GM18517 (cell line): ENCODE measurements at regions not wholly inside any gene's neighbourhood (a gene's known extent, or its start where the extent isn't known, plus 50 kb on each side); places are given as distances from the start of the nearest gene placed in this dataset.

Source experiments
- ATAC-seq: cut with Tn5 transposase; IDR thresholded peaks from one replicate; pipeline ENCODE4 v1.9.1; 2021; ENCODE audit warnings: mild to moderate bottlenecking, moderate library complexity; ENCODE audit not compliant: unreplicated experiment

DNA sequence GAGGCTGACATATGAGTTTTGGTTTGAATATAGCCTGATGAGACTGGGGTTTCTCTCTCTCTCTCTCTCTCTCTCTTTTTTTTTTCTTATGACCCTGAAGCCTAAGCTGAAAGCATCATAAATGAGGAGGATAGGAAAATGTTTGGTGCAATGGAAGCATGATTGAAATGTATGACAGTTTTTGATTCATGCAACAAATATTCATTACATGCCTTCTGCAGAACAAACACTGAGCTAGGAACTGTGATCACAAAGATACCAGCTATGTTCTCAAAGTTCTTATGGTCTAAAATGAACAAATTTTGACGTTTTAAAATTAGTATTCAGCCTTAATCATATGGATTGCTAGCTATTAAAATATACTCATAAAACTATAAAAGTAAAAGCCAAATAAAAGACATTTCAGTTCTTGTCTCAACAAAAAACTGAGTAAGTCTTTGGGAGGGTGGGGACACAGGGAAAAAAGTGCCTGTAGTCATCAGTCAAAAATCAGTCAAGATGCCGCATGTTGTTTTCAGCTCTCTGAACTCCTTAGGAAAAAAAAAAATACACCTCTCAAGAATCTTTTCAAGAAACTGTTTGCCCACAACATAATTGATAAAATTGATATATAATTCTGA lies 57.2 kb downstream of the NKX6-1 start:
- no peak for ATAC-seq

DNA sequence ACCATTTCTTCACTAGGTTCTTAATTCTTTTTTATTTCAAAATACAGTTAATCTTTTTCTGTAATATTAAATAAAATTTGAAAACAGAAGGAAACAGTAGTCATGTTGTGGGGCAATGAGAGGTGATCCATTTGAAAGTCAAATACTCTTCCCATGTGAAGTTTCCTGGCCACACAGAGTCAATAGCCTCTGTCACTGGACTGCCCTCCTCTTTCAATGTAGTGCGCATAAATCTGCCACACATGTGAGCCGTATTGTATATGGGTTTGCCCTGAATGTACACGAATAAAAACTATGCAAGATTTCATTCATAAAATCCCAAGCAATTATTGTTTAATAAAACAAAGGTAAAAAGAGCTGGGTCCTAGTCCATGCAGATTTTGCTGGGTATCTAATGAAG lies 59.1 kb downstream of the NKX6-1 start:
- ATAC-seq = no peak

DNA sequence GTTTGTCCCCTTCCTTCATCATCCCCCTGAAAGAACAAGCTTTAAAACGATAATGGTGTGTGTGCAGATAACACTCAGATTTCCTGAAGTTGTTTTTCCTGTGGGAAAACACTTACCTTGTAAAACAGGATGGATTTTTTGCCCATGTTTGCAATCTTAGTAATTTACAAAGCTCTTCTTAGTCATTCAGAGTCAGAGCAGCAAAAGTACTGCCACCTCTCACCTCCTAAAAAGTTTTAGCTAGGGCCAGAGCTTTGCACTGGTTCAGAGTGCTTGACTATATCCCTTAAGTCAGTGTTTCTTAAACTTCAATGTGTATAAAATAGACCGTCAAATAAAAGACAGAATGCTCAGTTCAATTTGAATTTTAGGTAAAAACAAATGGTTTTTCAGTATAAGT lies 62.3 kb downstream of the NKX6-1 start:
- no peak for ATAC-seq

DNA sequence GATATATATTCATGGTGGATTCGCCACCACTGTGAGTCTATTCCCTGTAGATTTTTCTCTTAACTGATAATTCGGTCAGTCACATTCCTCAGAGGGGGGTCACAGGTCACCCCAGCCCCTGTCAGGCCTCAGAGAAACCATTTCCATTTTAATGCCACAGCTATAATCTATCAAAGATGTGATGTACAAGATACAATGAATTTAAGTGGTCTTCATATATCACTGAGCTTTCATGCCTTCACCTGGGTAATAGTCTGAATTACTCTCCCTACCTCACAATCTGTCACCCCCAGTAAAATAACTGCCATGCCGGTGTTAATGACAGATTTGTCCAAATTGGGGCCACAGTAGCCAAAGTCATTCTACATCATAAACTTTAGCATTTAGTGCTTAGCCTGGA lies 64.7 kb downstream of the NKX6-1 start:
- no peak for ATAC-seq

DNA sequence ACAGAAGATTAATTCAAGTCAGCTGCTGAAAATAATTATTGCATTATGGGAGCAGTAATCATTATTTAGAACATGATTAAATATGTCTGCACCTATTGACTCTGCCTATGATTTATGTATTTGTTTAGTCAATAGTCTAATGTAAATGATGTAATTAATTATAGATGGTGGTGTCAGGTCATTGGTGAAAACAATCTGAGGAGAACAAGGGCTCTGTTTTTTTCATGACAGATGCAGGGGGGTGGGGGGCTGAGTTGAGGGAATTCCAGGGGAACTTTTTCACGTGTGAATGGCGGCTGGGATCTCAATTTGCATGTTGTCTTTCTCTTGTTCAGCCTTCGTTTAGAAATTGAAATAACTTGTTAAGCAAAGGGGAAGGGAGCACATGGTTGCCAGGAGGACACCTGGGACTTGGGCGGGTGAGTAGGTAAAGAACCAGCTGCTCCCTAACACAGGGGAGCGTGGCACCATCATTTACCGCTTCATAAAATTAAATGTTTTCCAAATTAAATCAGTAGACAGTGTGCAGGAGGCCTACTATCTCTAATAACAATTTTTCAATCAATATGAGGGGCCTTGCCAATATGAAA lies 65.4 kb downstream of the NKX6-1 start:
- ATAC-seq = no peak

DNA sequence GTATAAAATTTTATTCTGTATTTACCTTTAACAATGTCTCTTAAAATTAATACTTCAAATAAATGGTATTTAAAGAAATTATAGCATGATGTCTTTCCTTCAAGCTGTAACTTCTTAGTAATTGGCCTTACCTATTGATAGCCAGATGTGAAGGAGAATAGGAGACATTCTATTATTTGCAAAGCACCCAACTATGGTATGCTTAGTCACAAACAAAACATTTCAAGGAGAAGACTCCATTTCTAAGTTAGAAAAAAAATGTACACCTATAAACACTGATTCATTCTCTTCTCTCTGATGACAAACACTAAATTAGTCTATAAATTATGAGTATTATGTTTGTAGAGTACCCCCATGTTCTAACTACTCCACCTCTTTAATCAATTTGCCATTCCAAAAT lies 66.4 kb downstream of the NKX6-1 start:
- ATAC-seq = no peak

DNA sequence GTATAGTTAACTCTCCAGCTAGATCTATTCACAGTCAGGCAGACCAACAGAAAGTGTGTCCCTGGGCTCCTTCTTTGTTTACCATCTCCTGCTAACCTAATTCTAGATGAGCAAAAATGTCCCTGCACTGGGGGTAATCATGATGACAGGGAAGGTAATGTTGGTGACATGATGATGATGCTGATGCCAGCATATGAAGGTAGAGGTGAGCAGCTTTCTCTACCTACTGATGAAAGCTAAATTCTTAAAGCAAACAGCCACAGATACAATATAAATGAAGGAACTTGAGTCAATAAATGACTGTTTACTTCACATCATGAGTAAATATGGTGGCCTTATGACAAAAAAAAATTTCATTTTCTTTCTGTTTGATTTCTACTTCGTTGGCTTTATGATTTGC lies 78.5 kb downstream of the NKX6-1 start:
- no peak for ATAC-seq

DNA sequence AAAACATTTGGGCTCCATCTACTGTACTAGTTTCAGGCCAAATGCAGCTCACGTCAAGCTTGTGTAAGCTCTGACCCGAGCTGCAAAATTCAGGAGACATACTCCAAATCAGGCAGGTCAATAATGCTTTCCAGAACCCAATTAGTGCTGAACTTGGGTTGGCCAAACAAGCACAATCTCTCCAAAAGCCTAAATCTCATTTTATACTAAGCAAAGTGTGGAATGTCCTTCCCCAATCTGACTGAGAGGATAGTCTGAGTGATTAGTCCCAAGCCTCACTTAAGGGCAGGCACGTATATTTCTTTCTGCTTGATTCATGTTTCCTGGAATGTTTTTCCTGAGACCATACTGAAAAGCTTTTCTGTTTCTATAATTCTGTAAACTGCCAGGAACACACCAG lies 79.9 kb downstream of the NKX6-1 start:
- no peak for ATAC-seq

DNA sequence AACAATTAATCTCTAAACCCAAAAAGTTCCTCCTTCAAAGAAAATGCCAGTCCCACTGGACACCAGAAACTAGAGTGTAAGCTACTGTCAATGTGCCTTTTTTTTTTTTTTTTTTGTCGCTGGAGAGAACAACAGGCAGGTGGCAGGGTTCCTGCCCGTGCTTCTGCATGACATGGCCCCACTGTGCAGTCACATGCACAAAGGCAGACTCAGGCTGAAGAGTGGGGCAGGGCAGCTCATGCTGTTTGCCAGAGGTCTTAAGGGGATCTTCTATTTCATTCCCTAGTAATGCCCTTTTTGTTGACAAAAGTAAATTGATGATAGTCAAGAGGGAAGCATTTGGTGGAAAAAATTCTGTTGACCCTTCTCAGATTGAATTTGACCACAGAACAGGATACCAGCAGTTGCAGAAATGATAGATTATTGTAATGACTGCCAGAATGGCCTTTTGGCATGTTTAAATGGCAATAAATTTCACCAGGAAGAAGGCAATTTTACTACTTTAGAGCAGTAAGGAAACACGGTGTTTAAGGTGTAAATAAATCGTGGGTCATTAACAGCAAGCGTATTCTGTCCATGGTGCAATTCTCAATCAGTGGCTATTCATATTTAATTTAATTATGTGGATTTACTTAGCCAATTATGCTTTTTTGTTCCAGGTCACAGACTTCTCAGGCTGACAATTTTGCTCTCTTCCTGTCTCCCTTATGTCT lies 80.9 kb downstream of the NKX6-1 start:
- no peak for ATAC-seq

DNA sequence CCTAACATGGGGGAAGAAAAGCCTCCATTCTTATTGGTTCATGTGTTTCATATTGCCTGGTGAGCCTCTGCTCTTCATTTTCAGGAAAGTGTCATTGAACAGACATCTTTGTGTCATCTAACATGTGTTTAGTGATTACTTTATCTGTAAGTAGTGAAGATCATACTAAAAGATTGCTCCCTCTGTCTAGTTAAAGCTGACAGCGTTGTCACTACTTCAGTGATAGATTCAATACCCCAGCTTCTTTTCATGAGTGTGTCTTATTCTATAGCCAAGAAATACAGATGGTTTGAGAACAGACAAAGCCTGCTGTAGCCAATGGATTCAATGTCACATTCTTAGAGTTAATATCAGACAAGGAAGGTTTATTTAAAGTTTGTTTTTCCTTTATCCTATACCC lies 85.1 kb downstream of the NKX6-1 start:
- no peak for ATAC-seq

DNA sequence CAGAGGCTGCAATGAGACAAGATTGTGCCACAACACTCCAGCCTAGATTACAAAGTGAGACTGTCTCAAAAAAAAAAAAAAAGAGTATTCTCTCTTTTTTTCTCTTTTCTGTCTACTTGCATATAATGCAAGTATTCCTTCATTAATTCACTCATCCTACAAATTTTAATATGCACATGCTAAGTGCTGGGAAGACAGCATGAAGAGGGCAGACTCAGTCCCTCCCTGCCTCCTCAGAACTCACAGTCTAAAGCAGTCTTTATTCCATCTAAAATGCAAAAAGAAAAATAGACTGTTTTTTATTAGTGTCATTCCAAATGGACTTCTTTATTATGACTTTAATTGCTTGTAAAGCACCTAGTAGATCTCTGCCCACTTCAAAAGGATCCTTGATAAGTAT lies 85.6 kb downstream of the NKX6-1 start:
- ATAC-seq = no peak

DNA sequence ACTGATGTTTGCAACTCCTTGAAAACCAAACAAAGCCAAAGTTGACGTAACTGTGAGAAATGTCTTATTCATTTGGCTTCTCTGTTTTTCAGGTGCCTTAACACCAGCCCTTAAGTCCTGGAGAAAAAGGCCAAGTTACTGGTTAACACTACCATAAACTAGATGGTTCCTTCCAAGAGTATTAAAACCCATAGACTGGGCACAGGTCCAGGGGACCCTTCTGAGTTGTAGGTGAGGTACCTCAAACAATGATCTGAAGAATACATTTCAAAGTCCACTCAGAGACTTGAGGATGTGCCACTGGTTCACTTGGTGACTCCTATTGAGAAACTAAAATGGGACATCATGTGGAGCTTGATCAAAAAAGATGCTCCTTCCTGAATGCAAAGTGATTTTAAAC lies 87.0 kb downstream of the NKX6-1 start:
- ATAC-seq = no peak

DNA sequence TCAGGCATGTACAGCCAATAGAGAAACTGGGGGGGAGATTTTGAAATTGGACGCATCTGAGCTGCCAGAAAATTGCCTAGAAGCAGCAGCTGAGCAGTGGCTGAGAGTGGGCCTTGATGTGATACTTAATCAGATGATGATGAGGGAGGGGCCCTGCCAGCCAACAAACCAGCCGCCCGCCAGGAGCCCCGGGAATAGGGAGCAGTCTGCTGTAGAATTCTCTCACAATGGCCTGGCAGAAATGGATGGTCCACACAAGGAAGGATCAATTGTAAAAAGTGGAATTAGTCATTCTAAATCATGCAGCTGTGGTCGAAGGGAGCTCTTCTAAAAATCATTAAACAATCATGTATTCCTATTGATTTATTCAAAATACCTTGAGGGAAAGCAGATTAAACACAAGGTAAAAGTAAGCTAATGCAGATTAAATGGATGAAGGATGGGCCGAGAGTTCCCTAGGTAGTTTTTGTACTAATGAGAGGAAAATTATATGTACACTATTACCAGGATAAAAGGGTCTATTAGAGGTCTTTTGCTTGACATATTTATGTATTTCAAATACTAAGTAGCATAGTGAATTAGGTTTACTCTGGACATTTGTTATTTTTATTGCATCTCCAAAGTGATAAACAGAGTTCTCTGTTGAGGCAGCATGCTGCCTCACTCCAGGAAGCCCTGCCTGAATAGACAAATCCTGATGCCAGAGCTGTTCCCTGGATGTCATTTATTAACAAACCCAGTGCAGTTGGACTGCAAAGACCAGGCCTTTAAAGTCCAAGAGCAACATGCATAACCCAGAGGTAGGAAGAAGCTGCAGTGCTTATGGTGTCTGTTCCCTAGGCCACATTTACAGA lies 91.3 kb downstream of the NKX6-1 start:
- no peak for ATAC-seq

DNA sequence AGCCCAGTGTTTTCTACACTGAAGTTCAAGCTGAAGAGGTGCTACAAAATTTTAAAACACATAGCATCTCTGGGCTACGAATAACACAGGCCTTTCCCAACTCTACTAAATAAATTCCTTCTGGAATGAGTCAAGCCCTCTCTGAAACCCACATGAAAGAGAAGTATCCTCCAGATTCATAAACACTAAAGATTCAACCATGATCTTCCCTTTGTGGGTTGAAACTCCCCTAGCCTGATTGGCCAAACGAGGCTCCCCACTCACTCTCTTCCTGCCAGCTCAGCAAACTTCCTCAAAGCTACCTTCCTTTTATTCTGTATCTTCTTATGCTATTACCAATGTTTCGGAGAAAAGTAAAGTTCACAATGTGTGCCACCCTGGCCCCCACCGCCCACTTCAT lies 95.4 kb downstream of the NKX6-1 start:
- ATAC-seq = no peak

DNA sequence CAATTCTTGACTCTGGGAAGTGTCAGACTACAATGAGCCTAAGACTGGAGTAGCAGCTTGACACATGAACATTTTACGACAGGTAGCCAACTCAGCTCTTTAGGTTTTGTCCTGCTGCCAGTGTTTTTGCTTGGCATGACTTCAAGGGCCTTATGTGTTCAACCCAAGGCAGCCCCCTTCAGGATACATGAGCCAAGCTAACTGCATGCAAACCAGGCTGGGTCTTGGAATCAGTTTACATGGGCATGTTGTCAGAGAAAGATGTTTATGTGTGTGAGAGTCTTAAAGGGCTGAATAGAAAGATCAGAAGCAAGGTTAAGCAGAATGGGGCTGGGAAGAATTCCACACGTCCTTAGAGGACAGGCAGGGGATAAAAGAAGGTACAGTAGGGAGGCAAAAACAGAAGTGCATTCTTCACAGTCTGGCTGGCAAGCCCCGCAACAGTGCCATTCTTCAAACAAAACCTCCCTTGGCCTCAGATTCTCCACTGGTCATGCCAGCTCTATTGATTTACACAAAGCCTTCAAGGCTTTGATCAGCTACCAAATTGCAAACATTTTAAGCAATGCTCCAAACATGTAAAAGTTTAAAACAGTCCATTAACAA lies 97.3 kb downstream of the NKX6-1 start:
- no peak for ATAC-seq

DNA sequence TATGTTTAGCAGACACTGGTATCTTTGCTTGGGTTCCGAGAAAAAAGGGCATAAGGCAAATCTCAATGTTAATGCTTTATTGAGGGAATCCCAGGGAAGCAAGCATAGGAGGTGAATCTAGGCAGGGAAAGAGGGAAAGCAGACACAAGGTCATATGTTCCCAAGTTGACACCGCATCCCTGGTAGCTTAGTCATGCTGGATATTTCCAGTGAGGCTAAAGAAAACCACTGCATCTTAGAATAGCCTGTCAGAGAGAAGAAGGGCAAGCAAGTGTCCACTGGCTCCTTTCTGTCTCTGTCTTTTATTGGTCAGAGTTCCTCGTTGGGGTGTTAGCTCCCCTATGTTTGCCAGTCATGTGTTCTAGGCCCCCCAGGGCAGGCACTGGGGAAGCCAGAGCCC lies 104.7 kb downstream of the NKX6-1 start:
- no peak for ATAC-seq

DNA sequence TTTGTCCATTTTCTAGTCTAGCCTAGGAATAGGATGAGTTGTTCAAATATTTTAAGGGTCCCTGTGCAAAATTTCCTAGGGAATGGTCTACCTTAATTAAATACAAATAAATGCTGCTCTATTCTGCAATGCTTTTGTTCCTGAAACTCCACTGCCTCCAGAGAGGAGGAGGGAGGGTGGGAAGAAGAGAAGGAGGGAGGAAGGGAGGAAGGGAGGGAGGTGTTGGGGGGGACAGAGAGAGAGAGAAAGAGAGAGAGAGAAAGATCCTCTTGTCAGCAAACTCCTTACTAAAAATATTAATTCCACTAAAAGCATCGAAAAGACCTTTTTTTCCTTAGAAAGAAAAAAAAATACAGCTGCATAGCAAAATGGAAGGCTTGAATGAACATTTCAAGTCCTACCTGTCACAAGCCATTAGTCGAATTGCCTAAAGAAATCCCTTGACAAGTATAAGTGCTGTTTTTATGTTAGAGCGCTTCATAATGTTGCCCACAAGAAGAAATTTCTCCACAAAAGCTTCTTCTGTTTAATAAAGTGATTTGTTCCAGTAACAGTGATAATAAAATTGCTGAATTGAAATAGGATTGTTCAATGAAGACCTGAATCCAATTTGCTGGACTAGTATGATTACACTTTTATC lies 106.0 kb downstream of the NKX6-1 start:
- no peak for ATAC-seq

DNA sequence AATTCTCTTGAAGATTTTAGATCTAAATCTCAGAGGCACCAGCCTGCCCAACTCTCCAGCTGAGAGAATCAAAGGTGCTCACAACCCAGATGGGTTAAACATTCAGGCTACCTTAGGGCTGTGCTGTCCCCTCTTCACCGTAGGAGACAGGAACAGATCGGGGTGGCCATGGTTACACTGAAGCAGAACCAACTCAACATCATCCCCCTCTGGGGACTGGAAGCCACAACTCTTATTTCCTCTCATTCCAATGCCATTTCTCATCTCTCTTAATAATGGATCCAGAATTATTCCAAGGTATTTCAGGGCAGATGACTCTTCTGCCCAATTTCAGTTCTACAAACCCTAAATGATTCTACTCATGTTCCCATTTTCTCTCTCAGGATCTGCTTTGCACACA lies 109.7 kb downstream of the NKX6-1 start:
- no peak for ATAC-seq

DNA sequence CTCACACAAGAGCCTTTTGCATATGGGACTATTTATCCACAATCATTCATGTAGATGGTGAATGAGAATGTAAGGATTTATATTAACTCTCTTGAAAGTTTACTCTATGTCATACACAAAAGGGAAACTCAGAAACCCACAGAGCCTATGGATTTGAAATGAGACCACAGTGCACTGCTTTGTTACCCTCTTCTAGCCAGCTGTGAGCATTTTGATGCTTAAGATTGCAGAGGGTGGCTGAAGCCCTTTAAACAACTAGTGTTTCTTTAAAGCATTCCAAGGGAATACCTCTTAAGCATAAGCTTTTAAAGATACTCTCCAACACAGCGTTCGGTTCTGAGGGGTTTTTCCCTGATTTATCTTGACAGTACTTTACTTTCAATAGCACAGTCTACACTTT lies 113.9 kb downstream of the NKX6-1 start:
- ATAC-seq = no peak

DNA sequence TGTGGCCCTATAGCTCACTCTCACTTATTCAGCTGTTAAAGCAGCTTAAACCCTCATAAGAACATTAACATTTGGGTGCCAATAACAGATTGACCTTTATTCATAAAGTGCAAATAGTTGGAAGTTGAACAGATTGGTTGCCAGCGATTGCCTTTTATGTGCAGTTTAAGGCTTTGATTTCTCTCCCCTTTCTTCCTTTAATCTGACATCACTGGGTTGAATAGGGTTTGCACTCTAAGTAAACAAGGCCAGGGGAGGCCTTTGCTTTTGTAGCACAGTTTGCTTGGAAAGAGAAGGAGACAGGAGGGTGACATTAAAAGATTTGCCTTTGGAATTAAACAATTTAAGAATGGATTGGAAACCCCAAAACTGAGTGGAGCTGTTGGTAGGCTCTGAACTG lies 114.3 kb downstream of the NKX6-1 start:
- ATAC-seq = no peak

DNA sequence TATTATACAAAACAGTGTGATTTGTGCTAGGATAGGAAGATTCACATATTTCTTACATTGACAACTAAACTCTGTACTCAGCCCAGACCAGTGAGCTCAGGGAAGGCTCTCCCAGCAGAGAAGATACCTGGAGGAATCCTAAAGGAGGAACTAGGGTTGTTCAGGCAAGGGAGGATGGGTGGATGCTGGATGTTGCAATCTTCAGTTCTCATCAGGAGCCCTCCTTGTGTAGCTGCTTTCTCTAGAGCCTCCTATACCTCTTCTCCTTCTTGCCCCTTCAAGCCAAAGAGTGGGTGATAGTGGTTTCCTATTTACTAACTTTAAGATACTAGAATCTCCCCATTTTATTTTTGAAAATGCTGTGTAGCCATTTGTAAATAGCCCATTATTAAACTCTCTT lies 117.3 kb downstream of the NKX6-1 start:
- ATAC-seq = no peak
